Ascending aorta (tissue), 2 donors: ENCODE measurements at regions not wholly inside any gene's neighbourhood (a gene's known extent, or its start where the extent isn't known, plus 50 kb on each side); places are given as distances from the start of the nearest gene placed in this dataset.

Source experiments
- DNase-seq, 2 donors: peaks; one replicate each; pipeline ENCODE4 v3.0.0-alpha.2; 2019; ENCODE audit warnings: low spot score in 2 of 2
- H3K27ac ChIP-seq, 2 donors: fragments of 200-600 bp; sonication (generic); one replicate each; pipeline ENCODE4 v1.5.1; 2016 to 2017; ENCODE audit warnings: mild to moderate bottlenecking in 1 of 2
- H3K27me3 ChIP-seq: fragments of 200-600 bp; sonication (generic); one replicate; pipeline ENCODE4 v1.5.1; 2017
- H3K36me3 ChIP-seq, 2 donors: fragments of 200-600 bp; sonication (generic); one replicate each; pipeline ENCODE4 v1.5.1; 2016
- H3K4me1 ChIP-seq, 2 donors: fragments of 200-600 bp; sonication (generic); one replicate each; pipeline ENCODE4 v1.5.1; 2016 to 2017; ENCODE audit warnings: mild to moderate bottlenecking in 1 of 2
- H3K4me3 ChIP-seq, 2 donors: fragments of 200-600 bp; sonication (generic); one replicate each; pipeline ENCODE4 v1.5.1; 2016 to 2017; ENCODE audit warnings: mild to moderate bottlenecking in 1 of 2
- H3K9me3 ChIP-seq, 2 donors: fragments of 200-600 bp; sonication (generic); one replicate each; pipeline ENCODE4 v1.5.1; 2016
- CTCF ChIP-seq, 3 experiments: fragments of 200-600 bp in 2 of 3; fragments of 450-650 bp in 1 of 3; sonication (generic) in 2 of 3; IDR thresholded peaks; one replicate each; pipeline ENCODE4 v1.5.1; 2016 to 2019; ENCODE audit warnings: antibody characterized with exemption in 3 of 3, mild to moderate bottlenecking in 1 of 3, moderate library complexity in 1 of 3
- intact Hi-C: fragments of 100-400 bp; cut with DNase I; formaldehyde crosslinking; loops from one replicate; pipeline ENCODE4 v1.15.1; 2023

- Histone ChIP-seq H3K4me3 (no peak overlapping the region), H3K27me3 (no peaks in the 10 kb centered on the region), H3K36me3 (no peaks in the 10 kb centered on the region), H3K27ac (no peak overlapping the region), H3K9me3 (no peaks in the 10 kb centered on the region), H3K4me1 (no peaks in the 10 kb centered on the region)
- intact Hi-C loops, result no loop called here
- no peak for TF ChIP-seq CTCF (IDR thresholded peaks at IDR 0.05)
- no peak for DNase-seq
Observed at GRCh38 chr9:79104951-79105350, 466.8 kb upstream of the TLE4 start.

GRCh38 chr9:79107911-79108676 lies 463.7 kb upstream of the TLE4 start:
- TF ChIP-seq CTCF (IDR thresholded peaks at IDR 0.05), result no peak
- H3K4me3 ChIP-seq, result no peak overlapping the region
- intact Hi-C loops, result no loop called here

GRCh38 chr9:79111653-79112052 lies 460.1 kb upstream of the TLE4 start:
- Histone ChIP-seq H3K9me3 (no peaks in the 10 kb centered on the region), H3K27me3 (no peaks in the 10 kb centered on the region), H3K4me1 (no peaks in the 10 kb centered on the region), H3K36me3 (no peaks in the 10 kb centered on the region), H3K4me3 (no peak overlapping the region), H3K27ac (no peak overlapping the region)
- no peak for TF ChIP-seq CTCF (IDR thresholded peaks at IDR 0.05)
- intact Hi-C loops, result no loop called here
- no peak for DNase-seq

More at GRCh38 chr9:79107911-79108676, 463.7 kb upstream of the TLE4 start:
- H3K9me3 ChIP-seq, result no peaks in the 10 kb centered on the region
- H3K4me1 ChIP-seq, result no peaks in the 10 kb centered on the region
- H3K27ac ChIP-seq, result no peak overlapping the region
- H3K36me3 ChIP-seq, result no peaks in the 10 kb centered on the region
- DNase-seq, result no peak
- no peaks in the 10 kb centered on the region for H3K27me3 ChIP-seq

- H3K27ac ChIP-seq, result no peak overlapping the region
- no peaks in the 10 kb centered on the region for H3K27me3 ChIP-seq
- no peaks in the 10 kb centered on the region for H3K9me3 ChIP-seq
- H3K4me1 ChIP-seq, result no peaks in the 10 kb centered on the region
- DNase-seq, result no peak
- no peaks in the 10 kb centered on the region for H3K36me3 ChIP-seq
- H3K4me3 ChIP-seq, result no peak overlapping the region
- TF ChIP-seq CTCF (IDR thresholded peaks at IDR 0.05), result no peak
- intact Hi-C loops, result no loop called here
Observed at GRCh38 chr9:79115176-79115575, 456.6 kb upstream of the TLE4 start.

- intact Hi-C loops, result no loop called here
- no peak for TF ChIP-seq CTCF (IDR thresholded peaks at IDR 0.05)
- DNase-seq, result no peak
Observed at GRCh38 chr9:79116041-79116440, 455.7 kb upstream of the TLE4 start.

More at GRCh38 chr9:79116041-79116440, 455.7 kb upstream of the TLE4 start:
- Histone ChIP-seq H3K9me3 (no peaks in the 10 kb centered on the region), H3K4me1 (no peaks in the 10 kb centered on the region), H3K27me3 (no peaks in the 10 kb centered on the region), H3K27ac (no peak overlapping the region), H3K4me3 (no peak overlapping the region), H3K36me3 (no peaks in the 10 kb centered on the region)
